RWPE2 (cell line): ENCODE measurements at regions not wholly inside any gene's neighbourhood (a gene's known extent, or its start where the extent isn't known, plus 50 kb on each side); places are given as distances from the start of the nearest gene placed in this dataset.

Source experiments
- ATAC-seq: fragments of 200-7000 bp; cut with Tn5 transposase; 3 replicates; pipeline ENCODE4 v1.9.1; 2021; ENCODE audit warnings: low read depth
- DNase-seq: peaks from one replicate; pipeline ENCODE4 v3.0.0-alpha.2; 2020; ENCODE audit warnings: low spot score
- H3K27ac ChIP-seq: fragments of 450-650 bp; 2 replicates; pipeline ENCODE4 v1.5.1; 2017; ENCODE audit warnings: mild to moderate bottlenecking; ENCODE audit not compliant: poor library complexity, severe bottlenecking
- H3K27me3 ChIP-seq: fragments of 250-450 bp; sonication (Bioruptor Pico); 2 replicates; pipeline ENCODE4 v1.5.1; 2021; ENCODE audit warnings: mild to moderate bottlenecking, moderate library complexity; ENCODE audit not compliant: insufficient read depth, poor library complexity, severe bottlenecking
- H3K36me3 ChIP-seq: fragments of 250-450 bp; sonication (Bioruptor Pico); 2 replicates; pipeline ENCODE4 v1.5.1; 2020; ENCODE audit warnings: low read depth, mild to moderate bottlenecking, moderate library complexity
- H3K4me1 ChIP-seq: fragments of 250-450 bp; sonication (Bioruptor Pico); 2 replicates; pipeline ENCODE4 v1.5.1; 2021; ENCODE audit warnings: mild to moderate bottlenecking, moderate library complexity; ENCODE audit not compliant: insufficient read depth, poor library complexity, severe bottlenecking
- H3K4me3 ChIP-seq: fragments of 250-450 bp; sonication (Bioruptor Pico); 2 replicates; pipeline ENCODE4 v1.5.1; 2021; ENCODE audit warnings: mild to moderate bottlenecking, moderate library complexity; ENCODE audit not compliant: severe bottlenecking
- H3K9me3 ChIP-seq: fragments of 250-450 bp; sonication (Bioruptor Pico); 2 replicates; pipeline ENCODE4 v1.5.1; 2021; ENCODE audit warnings: mild to moderate bottlenecking, moderate library complexity; ENCODE audit not compliant: severe bottlenecking
- CTCF ChIP-seq: fragments of 450-650 bp; IDR thresholded peaks from one replicate; pipeline ENCODE4 v1.5.1; 2017; ENCODE audit warnings: mild to moderate bottlenecking, moderate library complexity; ENCODE audit not compliant: poor library complexity, severe bottlenecking

GRCh38 chr22:44634426-44635321, 67.3 kb upstream of the PRR5 start:
- Histone ChIP-seq H3K36me3 (no peaks in the 10 kb centered on the region), H3K4me1 (no peaks in the 10 kb centered on the region), H3K9me3 (no peaks in the 10 kb centered on the region), H3K27ac (no peak overlapping the region), H3K4me3 (no peak overlapping the region), H3K27me3 (no peaks in the 10 kb centered on the region)
- no peak for TF ChIP-seq CTCF
- ATAC-seq, result no peak
- no peak for DNase-seq

- Histone ChIP-seq H3K27me3 (no peaks in the 10 kb centered on the region), H3K27ac (no peak overlapping the region), H3K4me1 (no peaks in the 10 kb centered on the region), H3K4me3 (no peak overlapping the region), H3K9me3 (no peaks in the 10 kb centered on the region), H3K36me3 (no peaks in the 10 kb centered on the region)
- ATAC-seq (no peak), DNase-seq (no peak)
- TF ChIP-seq CTCF, result no peak
Measured at GRCh38 chr22:44633647-44634046, 68.4 kb upstream of the PRR5 start.

- Histone ChIP-seq H3K27me3 (no peaks in the 10 kb centered on the region), H3K9me3 (no peaks in the 10 kb centered on the region), H3K36me3 (no peaks in the 10 kb centered on the region), H3K4me1 (no peaks in the 10 kb centered on the region), H3K27ac (no peak overlapping the region), H3K4me3 (no peak overlapping the region)
- ATAC-seq, result no peak
- TF ChIP-seq CTCF, result no peak
- DNase-seq, result no peak
Measured at GRCh38 chr22:44632541-44633396, 69.2 kb upstream of the PRR5 start.

GRCh38 chr22:44630826-44631225, 71.2 kb upstream of the PRR5 start:
- Histone ChIP-seq H3K36me3 (no peaks in the 10 kb centered on the region), H3K27me3 (no peaks in the 10 kb centered on the region), H3K9me3 (no peaks in the 10 kb centered on the region), H3K4me1 (no peaks in the 10 kb centered on the region), H3K4me3 (no peak overlapping the region), H3K27ac (no peak overlapping the region)
- ATAC-seq, result no peak
- DNase-seq, result no peak
- TF ChIP-seq CTCF, result no peak

- no peaks in the 10 kb centered on the region for H3K36me3 ChIP-seq
- no peak overlapping the region for H3K4me3 ChIP-seq
- DNase-seq (no peak), ATAC-seq (no peak)
- TF ChIP-seq CTCF, result no peak
- no peak overlapping the region for H3K27ac ChIP-seq
- H3K9me3 ChIP-seq, result no peaks in the 10 kb centered on the region
- H3K4me1 ChIP-seq, result no peaks in the 10 kb centered on the region
- no peaks in the 10 kb centered on the region for H3K27me3 ChIP-seq
Measured at GRCh38 chr22:44628835-44629234, 73.2 kb upstream of the PRR5 start.
